ENCODE measurements at regions not wholly inside any gene's neighbourhood (a gene's known extent, or its start where the extent isn't known, plus 50 kb on each side); places are given as distances from the start of the nearest gene placed in this dataset.

- POLR2A ChIA-PET, result no interaction called here
- Histone ChIP-seq H3K9me3 (ENCODE audit: control extremely low read depth in 1 of 3, control insufficient read depth in 2 of 3, insufficient read depth in 1 of 3, low read length in 2 of 3) (no peaks in the 10 kb centered on the region), H4K20me1 (ENCODE audit: control insufficient read depth, insufficient read depth, low read length, poor library complexity, severe bottlenecking) (no peaks in the 10 kb centered on the region), H2AFZ (ENCODE audit: insufficient read depth, low read depth, low read length, poor library complexity, severe bottlenecking) (no peak overlapping the region), H3K27me3 (replicated peaks in 1 of 4; ENCODE audit: control extremely low read depth in 1 of 4, control insufficient read depth in 3 of 4, insufficient read depth in 4 of 4, low read length in 3 of 4) (no peaks in the 10 kb centered on the region), H3K9ac (ENCODE audit: low read length) (no peak overlapping the region), H3K4me2 (replicated peaks; ENCODE audit: low read depth, low read length, poor library complexity, severe bottlenecking) (no peak overlapping the region), H3K4me1 (ENCODE audit: control insufficient read depth in 2 of 2, insufficient read depth in 2 of 2, low read length in 2 of 2) (no peaks in the 10 kb centered on the region), H3K36me3 (replicated peaks in 1 of 2; ENCODE audit: control extremely low read depth in 1 of 2, control insufficient read depth in 1 of 2, extremely low read depth in 1 of 2, insufficient read depth in 2 of 2, low read length in 1 of 2) (no peaks in the 10 kb centered on the region), H3K4me3 (ENCODE audit: control extremely low read depth in 1 of 5, extremely low read depth in 1 of 5, insufficient read depth in 1 of 5, low read depth in 2 of 5, low read length in 4 of 5) (no peak overlapping the region), H3K27ac (ENCODE audit: low read length in 2 of 2) (no peak overlapping the region), H3K79me2 (ENCODE audit: control insufficient read depth, insufficient read depth, low read length) (no peaks in the 10 kb centered on the region)
- Mint-ChIP-seq H3K4me1 (no peaks in the 10 kb centered on the region), H3K9me3 (ENCODE audit: insufficient read depth) (no peaks in the 10 kb centered on the region), H3K27ac (no peak overlapping the region), H3K4me3 (no peak overlapping the region), H3K27me3 (no peaks in the 10 kb centered on the region)
- ATAC-seq (ENCODE audit: low read depth) (no peak), DNase-seq (no peak)
- no CpG with 5 or more reads among the region's 4 CpGs for WGBS (ENCODE audit: insufficient coverage)
- CTCF ChIA-PET, result no interaction called here
- TF ChIP-seq EZH2 (IDR thresholded peaks at IDR 0.05; ENCODE audit: borderline replicate concordance, insufficient read depth, low read depth, low read length, poor library complexity, severe bottlenecking) (no peak), CTCF (IDR thresholded peaks at IDR 0.05) (no peak)
- intact Hi-C loops (cut with micrococcal nuclease), result no loop called here
Measured at GRCh38 chrX:6701085-6701484, 166.2 kb upstream of the VCX3A start.

- DNase-seq, result no peak
- Histone ChIP-seq H2AFZ (ENCODE audit: insufficient read depth, low read depth, low read length, poor library complexity, severe bottlenecking) (no peak overlapping the region), H3K27ac (ENCODE audit: low read length in 2 of 2) (no peak overlapping the region), H3K36me3 (replicated peaks in 1 of 2; ENCODE audit: control extremely low read depth in 1 of 2, control insufficient read depth in 1 of 2, extremely low read depth in 1 of 2, insufficient read depth in 2 of 2, low read length in 1 of 2) (no peaks in the 10 kb centered on the region), H4K20me1 (ENCODE audit: control insufficient read depth, insufficient read depth, low read length, poor library complexity, severe bottlenecking) (no peaks in the 10 kb centered on the region), H3K4me2 (replicated peaks; ENCODE audit: low read depth, low read length, poor library complexity, severe bottlenecking) (no peak overlapping the region), H3K4me3 (ENCODE audit: control extremely low read depth in 1 of 5, extremely low read depth in 1 of 5, insufficient read depth in 1 of 5, low read depth in 2 of 5, low read length in 4 of 5) (no peak overlapping the region), H3K27me3 (replicated peaks in 1 of 4; ENCODE audit: control extremely low read depth in 1 of 4, control insufficient read depth in 3 of 4, insufficient read depth in 4 of 4, low read length in 3 of 4) (no peaks in the 10 kb centered on the region), H3K4me1 (ENCODE audit: control insufficient read depth in 2 of 2, insufficient read depth in 2 of 2, low read length in 2 of 2) (no peaks in the 10 kb centered on the region), H3K79me2 (ENCODE audit: control insufficient read depth, insufficient read depth, low read length) (no peaks in the 10 kb centered on the region), H3K9me3 (ENCODE audit: control extremely low read depth in 1 of 3, control insufficient read depth in 2 of 3, insufficient read depth in 1 of 3, low read length in 2 of 3) (no peaks in the 10 kb centered on the region), H3K9ac (ENCODE audit: low read length) (no peak overlapping the region)
- TF ChIP-seq EZH2 (IDR thresholded peaks at IDR 0.05; ENCODE audit: borderline replicate concordance, insufficient read depth, low read depth, low read length, poor library complexity, severe bottlenecking) (no peak), CTCF (IDR thresholded peaks at IDR 0.05) (no peak)
- Mint-ChIP-seq H3K4me3 (no peak overlapping the region), H3K4me1 (no peaks in the 10 kb centered on the region), H3K27ac (no peak overlapping the region), H3K27me3 (no peaks in the 10 kb centered on the region), H3K9me3 (ENCODE audit: insufficient read depth) (no peaks in the 10 kb centered on the region)
- no CpG with 5 or more reads among the region's 5 CpGs for WGBS (ENCODE audit: insufficient coverage)
- no peak for ATAC-seq (ENCODE audit: low read depth)
- ChIA-PET CTCF (no interaction called here), POLR2A (no interaction called here)
- intact Hi-C loops (cut with micrococcal nuclease), result no loop called here
Measured at GRCh38 chrX:6695717-6696116, 160.8 kb upstream of the VCX3A start.

All from B cell (primary cell).